ENCODE measurements at regions not wholly inside any gene's neighbourhood (a gene's known extent, or its start where the extent isn't known, plus 50 kb on each side); places are given as distances from the start of the nearest gene placed in this dataset.

GRCh38 chr2:208570066-208570465, 163.5 kb downstream of the PTH2R start:
- Histone ChIP-seq H3K27ac (ENCODE audit: low read length) (no peak overlapping the region), H3K4me1 (ENCODE audit: insufficient read depth, low read length) (no peaks in the 10 kb centered on the region), H4K20me1 (ENCODE audit: insufficient read depth, low read length) (no peaks in the 10 kb centered on the region), H3K4me2 (ENCODE audit: insufficient read depth, low read length) (no peak overlapping the region), H2AFZ (ENCODE audit: low read depth, low read length) (no peak overlapping the region), H3K9ac (ENCODE audit: low read depth, low read length) (no peak overlapping the region), H3K27me3 (ENCODE audit: insufficient read depth, low read length, poor library complexity) (no peaks in the 10 kb centered on the region), H3K79me2 (ENCODE audit: insufficient read depth, low read length) (no peaks in the 10 kb centered on the region), H3K9me3 (ENCODE audit: insufficient read depth, low read length, severe bottlenecking) (no peaks in the 10 kb centered on the region), H3K4me3 (ENCODE audit: low read depth in 1 of 2, low read length in 2 of 2) (no peak overlapping the region), H3K36me3 (ENCODE audit: insufficient read depth, low read length) (no peaks in the 10 kb centered on the region)
- ATAC-seq (ENCODE audit: insufficient read depth, low read depth) (no peak), DNase-seq (no peak)
- TF ChIP-seq EZH2 (IDR thresholded peaks at IDR 0.05; ENCODE audit: borderline replicate concordance, low read depth, low read length, severe bottlenecking) = no peak
- TF ChIP-seq CTCF (IDR thresholded peaks at IDR 0.05; ENCODE audit: borderline replicate concordance, extremely low read depth, low read length, poor library complexity, severe bottlenecking) = no peak

- no peak overlapping the region for H3K27ac ChIP-seq (ENCODE audit: low read length)
- H4K20me1 ChIP-seq (ENCODE audit: insufficient read depth, low read length) = no peaks in the 10 kb centered on the region
- H3K4me3 ChIP-seq (ENCODE audit: low read depth in 1 of 2, low read length in 2 of 2) = no peak overlapping the region
- TF ChIP-seq EZH2 (IDR thresholded peaks at IDR 0.05; ENCODE audit: borderline replicate concordance, low read depth, low read length, severe bottlenecking) = no peak
- TF ChIP-seq CTCF (IDR thresholded peaks at IDR 0.05; ENCODE audit: borderline replicate concordance, extremely low read depth, low read length, poor library complexity, severe bottlenecking) = no peak
- no peaks in the 10 kb centered on the region for H3K4me1 ChIP-seq (ENCODE audit: insufficient read depth, low read length)
- no peaks in the 10 kb centered on the region for H3K79me2 ChIP-seq (ENCODE audit: insufficient read depth, low read length)
- no peaks in the 10 kb centered on the region for H3K36me3 ChIP-seq (ENCODE audit: insufficient read depth, low read length)
- no peak for DNase-seq
- no peak overlapping the region for H2AFZ ChIP-seq (ENCODE audit: low read depth, low read length)
- H3K27me3 ChIP-seq (ENCODE audit: insufficient read depth, low read length, poor library complexity) = no peaks in the 10 kb centered on the region
- H3K9ac ChIP-seq (ENCODE audit: low read depth, low read length) = no peak overlapping the region
- H3K9me3 ChIP-seq (ENCODE audit: insufficient read depth, low read length, severe bottlenecking) = no peaks in the 10 kb centered on the region
- no peak for ATAC-seq (ENCODE audit: insufficient read depth, low read depth)
- no peak overlapping the region for H3K4me2 ChIP-seq (ENCODE audit: insufficient read depth, low read length)
These were observed 164.5 kb downstream of the PTH2R start for GRCh38 chr2:208570851-208571763.

- Histone ChIP-seq H4K20me1 (ENCODE audit: insufficient read depth, low read length) (no peaks in the 10 kb centered on the region), H3K9ac (ENCODE audit: low read depth, low read length) (no peak overlapping the region), H3K9me3 (ENCODE audit: insufficient read depth, low read length, severe bottlenecking) (no peaks in the 10 kb centered on the region), H3K4me2 (ENCODE audit: insufficient read depth, low read length) (no peak overlapping the region), H2AFZ (ENCODE audit: low read depth, low read length) (no peak overlapping the region), H3K36me3 (ENCODE audit: insufficient read depth, low read length) (no peaks in the 10 kb centered on the region), H3K27me3 (ENCODE audit: insufficient read depth, low read length, poor library complexity) (no peaks in the 10 kb centered on the region), H3K79me2 (ENCODE audit: insufficient read depth, low read length) (no peaks in the 10 kb centered on the region), H3K4me1 (ENCODE audit: insufficient read depth, low read length) (no peaks in the 10 kb centered on the region), H3K27ac (ENCODE audit: low read length) (no peak overlapping the region), H3K4me3 (ENCODE audit: low read depth in 1 of 2, low read length in 2 of 2) (no peak overlapping the region)
- DNase-seq (no peak), ATAC-seq (ENCODE audit: insufficient read depth, low read depth) (no peak)
- TF ChIP-seq EZH2 (IDR thresholded peaks at IDR 0.05; ENCODE audit: borderline replicate concordance, low read depth, low read length, severe bottlenecking) (no peak), CTCF (IDR thresholded peaks at IDR 0.05; ENCODE audit: borderline replicate concordance, extremely low read depth, low read length, poor library complexity, severe bottlenecking) (no peak)
These were observed 165.2 kb downstream of the PTH2R start for GRCh38 chr2:208571764-208572131.

All from DND-41 (cell line).